Globus pallidus (tissue), 1 donor: ENCODE measurements at regions not wholly inside any gene's neighbourhood (a gene's known extent, or its start where the extent isn't known, plus 50 kb on each side); places are given as distances from the start of the nearest gene placed in this dataset.
"Not testable (repeated sequence)": the region's sequence is repeated elsewhere in the genome, so short reads cannot be mapped to it uniquely, and the experiment has no call there.

Experiments
- DNase-seq: peaks from one replicate; pipeline ENCODE4 v3.0.0-alpha.2; 2015; ENCODE audit warnings: low spot score

DNA sequence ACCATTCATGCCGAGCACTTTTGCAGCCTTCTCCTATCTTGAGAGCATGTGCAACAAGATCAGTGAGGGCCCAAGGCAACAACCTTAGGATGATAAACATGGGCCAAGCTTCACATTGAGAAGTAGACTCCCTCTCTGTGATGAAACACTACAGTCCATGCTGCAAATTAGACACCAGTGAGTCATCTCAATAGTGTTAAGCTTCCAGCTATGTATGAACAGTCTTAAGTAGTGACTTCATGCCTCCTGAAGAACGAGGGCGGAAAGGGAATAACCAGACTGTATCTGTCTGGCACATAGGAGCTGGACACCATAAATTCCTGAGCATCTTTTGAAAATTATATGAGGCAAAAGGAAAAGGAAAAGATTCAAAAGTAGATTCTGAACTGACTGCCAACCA, 309.9 kb upstream of the SLITRK1 start:
- no peak for DNase-seq

- DNase-seq, result no peak
Measured at GRCh38 chr13:84191139-84191538, 308.9 kb upstream of the SLITRK1 start.

- no peak for DNase-seq
Measured at GRCh38 chr13:84187626-84188025, 305.4 kb upstream of the SLITRK1 start.

GRCh38 chr13:84139561-84140158, 257.4 kb upstream of the SLITRK1 start:
- no peak for DNase-seq

DNA sequence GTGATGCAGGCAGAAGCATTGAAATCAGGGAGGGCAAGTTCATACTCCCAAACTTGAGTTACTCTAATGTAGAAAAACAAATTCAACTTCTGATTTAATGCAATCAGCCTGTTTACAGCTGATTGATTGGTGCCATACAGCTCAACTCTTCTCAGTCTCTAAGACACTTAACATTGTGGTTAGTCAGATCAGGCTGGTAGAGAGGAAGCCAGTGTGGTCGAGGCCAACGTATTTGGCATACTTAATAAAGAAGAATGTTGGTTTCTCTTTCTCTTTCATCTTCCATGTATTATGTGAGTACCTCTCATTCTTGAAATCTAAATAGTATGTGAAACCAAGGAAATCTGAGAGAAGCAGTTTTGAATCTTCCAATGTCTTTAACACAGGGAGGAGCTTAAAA, 255.0 kb upstream of the SLITRK1 start:
- DNase-seq, result no peak

DNA sequence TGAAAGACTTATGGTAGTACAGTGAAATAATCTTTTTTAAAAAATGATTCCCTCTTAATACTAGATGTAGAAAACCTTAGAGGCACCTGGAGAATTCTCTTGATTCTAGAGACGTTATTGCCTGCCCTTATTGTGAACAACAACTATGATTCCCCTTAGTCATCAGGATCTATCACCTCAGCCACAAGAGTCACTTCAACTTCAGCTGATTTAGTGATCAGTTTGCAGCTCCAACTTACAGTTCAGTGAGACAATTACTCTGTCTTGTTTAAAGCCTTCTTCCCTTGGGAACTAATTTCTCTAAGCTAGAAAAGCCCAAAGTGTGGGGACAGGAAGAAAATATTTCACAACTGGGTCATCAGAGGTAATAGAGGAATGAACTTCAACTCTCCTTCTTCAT, 254.3 kb upstream of the SLITRK1 start:
- no peak for DNase-seq

DNA sequence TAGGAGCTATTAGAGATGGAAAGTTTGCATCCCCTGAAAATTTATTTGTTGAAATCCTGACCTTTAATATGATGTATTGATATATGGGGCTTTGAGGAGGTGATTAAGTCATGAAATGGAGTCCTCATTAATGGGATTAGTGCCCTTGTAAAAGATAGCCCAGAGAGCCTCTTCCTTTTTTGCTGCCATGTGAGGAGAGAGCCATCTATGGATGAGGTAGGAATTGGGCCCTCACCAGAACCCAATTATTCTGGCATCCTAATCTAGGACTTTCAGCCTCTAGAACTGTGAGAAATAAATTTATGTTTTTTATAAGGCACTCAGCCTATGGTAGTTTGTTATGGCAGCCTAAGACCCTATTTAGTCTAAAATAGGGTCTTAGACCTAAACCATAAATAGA, 250.2 kb upstream of the SLITRK1 start:
- DNase-seq, result no peak

DNA sequence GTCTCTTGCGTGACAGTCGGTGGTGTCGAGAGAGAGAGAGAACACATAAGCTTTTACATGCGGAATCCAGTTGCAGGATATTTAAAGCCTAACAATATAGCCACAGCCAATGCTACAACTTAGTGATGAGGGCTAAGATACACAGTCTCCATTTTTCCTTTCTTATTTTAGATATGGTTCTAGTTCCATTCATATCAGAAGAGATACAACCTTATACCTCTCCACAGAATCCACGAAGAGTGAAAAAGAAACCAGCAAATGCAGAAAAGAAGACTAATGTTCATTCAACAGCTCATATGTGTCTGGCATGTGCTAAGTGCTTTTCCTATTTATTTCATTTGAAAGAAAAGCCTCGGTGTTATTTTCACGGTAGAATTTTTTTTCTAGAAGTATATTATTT, 249.0 kb upstream of the SLITRK1 start:
- no peak for DNase-seq

- DNase-seq, result no peak
Measured at GRCh38 chr13:84130495-84131114, 248.3 kb upstream of the SLITRK1 start.

GRCh38 chr13:84129966-84130365, 247.7 kb upstream of the SLITRK1 start:
- no peak for DNase-seq

GRCh38 chr13:84127597-84128128, 245.4 kb upstream of the SLITRK1 start:
- no peak for DNase-seq

DNA sequence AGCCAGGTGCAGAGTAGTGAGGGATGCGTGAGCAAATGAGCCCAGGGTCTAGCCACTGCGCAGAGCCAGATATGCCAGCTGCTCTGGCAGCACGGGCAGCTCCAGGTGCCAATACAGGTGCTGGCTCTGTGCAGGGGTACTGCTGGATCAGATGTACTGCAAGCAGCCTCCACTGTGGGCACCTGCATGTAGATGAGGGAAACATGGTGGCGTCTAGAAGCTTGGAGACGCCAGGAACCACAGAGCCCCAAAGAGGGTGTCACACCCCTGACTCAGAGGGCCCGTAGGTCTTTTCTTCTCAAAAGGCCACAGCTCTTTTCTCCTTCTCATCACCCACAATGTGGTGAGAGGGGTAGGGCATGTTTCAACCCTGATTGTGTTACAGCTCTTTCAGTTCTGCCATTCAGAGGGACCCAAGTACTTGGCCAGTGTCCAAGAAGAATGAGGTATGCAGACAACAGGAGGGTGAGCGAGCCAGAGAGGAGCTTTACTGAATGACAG, 244.4 kb upstream of the SLITRK1 start:
- no peak for DNase-seq

GRCh38 chr13:84121456-84121855, 239.2 kb upstream of the SLITRK1 start:
- no peak for DNase-seq

- no peak for DNase-seq
Measured at GRCh38 chr13:84118839-84119409, 236.7 kb upstream of the SLITRK1 start.

DNA sequence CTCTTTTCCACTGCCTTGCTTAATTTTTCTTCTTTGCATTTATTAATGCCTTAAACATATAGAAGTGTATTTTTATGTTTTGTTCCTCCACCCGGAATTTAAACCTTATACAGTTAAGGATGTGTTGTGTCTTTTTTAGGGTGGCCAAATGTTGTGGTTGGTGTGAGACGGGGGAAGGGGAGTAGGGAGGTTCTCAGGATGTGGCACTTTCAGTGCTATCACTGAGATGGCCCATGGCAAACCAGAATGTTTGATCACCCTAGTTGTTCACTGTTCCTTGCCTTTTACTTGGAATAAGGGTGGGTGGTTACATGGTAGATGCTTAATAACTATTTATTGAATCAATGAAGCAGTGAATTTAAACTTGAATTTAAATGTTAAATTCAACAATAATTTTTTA, 216.0 kb upstream of the SLITRK1 start:
- no peak for DNase-seq

- DNase-seq, result no peak
Measured at GRCh38 chr13:84097148-84097547, 214.9 kb upstream of the SLITRK1 start.

DNA sequence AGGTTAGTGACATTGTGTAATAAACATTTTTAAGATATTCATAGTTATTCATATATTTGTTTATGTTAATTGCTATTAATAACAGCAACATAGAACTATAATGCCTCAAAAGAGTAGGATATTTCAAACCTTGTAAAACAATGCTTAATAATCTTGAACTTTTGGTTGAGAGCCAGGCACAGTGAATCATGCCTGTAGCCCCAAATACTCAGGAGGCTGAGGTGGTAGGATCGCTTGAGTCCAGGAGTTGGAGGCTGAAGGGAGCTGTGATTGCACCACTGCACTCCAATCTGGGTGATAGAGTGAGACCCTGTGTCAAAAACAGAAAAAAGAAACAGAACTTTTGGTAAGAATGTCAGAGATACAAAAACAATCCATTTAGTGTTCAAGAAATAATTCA, 213.9 kb upstream of the SLITRK1 start:
- DNase-seq, result no peak

- no peak for DNase-seq
Measured at GRCh38 chr13:84088996-84089395, 206.7 kb upstream of the SLITRK1 start.

DNA sequence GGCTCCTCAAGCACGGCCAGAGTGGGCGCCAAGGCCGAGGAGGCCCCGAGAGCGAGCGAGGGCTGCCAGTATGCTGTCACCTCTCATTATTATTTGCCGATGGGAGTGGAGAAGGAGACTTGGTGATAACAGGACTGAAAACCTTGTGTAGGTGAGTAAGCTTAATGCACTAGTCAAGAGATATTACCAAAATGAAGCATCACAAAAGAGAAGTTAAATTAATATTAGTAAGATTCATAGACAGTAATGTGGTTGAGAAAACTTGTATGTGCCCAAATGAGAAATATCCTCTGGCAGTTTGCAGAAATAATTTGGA, 204.5 kb upstream of the SLITRK1 start:
- DNase-seq, result no peak

GRCh38 chr13:84086098-84086846, 204.0 kb upstream of the SLITRK1 start:
- DNase-seq, result not testable (repeated sequence)

DNA sequence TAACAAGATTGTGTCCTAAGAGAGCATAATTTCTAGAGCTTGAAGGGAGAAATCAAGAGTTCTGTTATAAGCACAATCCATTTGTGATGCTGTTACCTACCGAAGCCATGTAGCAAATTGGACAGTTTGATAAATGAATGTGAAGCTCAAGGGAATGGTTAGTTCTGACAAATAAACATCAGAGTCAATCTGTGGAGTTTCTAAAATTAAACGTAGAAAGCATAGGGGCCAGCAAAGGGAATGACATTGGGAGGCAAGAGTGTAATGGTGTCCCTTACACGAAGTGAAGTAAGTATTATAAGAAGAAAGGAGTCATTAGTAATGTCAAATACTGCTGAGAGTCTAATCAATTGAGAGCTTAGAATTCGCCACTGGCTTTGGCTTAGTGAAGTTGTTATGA, 200.2 kb upstream of the SLITRK1 start:
- no peak for DNase-seq

GRCh38 chr13:84080748-84081530, 198.7 kb upstream of the SLITRK1 start:
- DNase-seq, result no peak
